ENCODE measurements at regions not wholly inside any gene's neighbourhood (a gene's known extent, or its start where the extent isn't known, plus 50 kb on each side); places are given as distances from the start of the nearest gene placed in this dataset.

DNA sequence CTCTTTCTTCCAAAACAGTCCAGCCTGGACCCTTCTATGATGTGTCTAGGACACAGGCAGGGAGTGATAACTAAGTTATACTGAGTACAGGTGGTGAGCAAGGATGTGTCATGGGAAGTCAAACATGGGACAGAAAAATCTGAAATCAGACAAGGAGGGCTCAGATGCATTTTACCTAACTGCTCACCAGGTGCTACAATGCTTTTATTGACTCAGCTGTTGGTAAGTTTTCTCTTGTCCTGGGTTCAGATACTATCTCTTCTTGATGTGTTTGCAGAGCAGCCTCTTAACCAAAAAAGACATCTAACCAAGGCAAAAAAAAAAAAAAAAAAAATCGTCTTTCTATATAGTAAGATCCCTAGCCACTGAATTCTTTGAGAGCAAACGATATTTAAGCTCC is 378.6 kb downstream of the VPS13C start:
- TF ChIP-seq, protein P1, sequence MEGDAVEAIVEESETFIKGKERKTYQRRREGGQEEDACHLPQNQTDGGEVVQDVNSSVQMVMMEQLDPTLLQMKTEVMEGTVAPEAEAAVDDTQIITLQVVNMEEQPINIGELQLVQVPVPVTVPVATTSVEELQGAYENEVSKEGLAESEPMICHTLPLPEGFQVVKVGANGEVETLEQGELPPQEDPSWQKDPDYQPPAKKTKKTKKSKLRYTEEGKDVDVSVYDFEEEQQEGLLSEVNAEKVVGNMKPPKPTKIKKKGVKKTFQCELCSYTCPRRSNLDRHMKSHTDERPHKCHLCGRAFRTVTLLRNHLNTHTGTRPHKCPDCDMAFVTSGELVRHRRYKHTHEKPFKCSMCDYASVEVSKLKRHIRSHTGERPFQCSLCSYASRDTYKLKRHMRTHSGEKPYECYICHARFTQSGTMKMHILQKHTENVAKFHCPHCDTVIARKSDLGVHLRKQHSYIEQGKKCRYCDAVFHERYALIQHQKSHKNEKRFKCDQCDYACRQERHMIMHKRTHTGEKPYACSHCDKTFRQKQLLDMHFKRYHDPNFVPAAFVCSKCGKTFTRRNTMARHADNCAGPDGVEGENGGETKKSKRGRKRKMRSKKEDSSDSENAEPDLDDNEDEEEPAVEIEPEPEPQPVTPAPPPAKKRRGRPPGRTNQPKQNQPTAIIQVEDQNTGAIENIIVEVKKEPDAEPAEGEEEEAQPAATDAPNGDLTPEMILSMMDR (IDR thresholded peaks at IDR 0.05; ENCODE audit: low read length), result no peak
- TF ChIP-seq EZH2 (IDR thresholded peaks at IDR 0.05; ENCODE audit: borderline replicate concordance, low read length), result no peak
